GM12873 (cell line): ENCODE measurements at regions not wholly inside any gene's neighbourhood (a gene's known extent, or its start where the extent isn't known, plus 50 kb on each side); places are given as distances from the start of the nearest gene placed in this dataset.

Experiments used
- CTCF ChIP-seq: IDR thresholded peaks from 2 replicates; pipeline ENCODE4 v1.5.1; 2012; ENCODE audit warnings: low read depth, mild to moderate bottlenecking, moderate library complexity, low read length, control low read depth; ENCODE audit not compliant: insufficient read depth; ENCODE audit errors: missing control alignments

DNA sequence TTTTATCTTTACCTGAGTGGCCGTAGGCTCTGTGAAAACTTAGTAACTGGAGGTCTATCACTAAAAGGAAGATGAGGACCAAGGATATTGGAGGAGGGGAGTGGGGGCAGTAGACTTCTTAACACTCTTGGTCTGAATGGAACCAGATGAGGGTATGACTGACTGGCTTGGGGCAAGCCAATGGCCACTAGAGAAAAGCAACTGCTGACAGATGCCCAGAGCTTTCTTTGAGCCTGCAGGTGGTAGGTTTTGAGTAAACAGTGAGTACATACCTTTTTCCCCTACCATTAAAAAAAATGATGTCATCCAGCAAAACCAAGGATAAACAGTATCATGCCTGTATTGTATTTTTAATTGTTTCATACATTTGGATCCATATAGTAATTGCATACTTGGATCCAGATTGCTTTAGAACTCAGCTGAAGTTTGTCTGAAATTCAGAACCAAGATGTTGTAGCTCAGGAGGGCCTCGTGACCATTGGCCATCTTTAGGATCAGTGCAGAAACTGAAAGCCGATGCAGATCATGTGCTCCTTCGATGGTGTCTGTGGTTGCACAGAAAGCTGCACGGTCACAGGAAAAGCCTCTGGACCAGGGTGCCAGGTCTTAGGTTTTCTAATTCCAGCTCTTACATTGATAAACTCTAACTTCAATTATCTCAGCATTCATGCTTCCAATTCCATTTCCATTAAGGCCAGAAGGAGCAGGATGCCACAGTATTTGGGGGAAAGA, 131.0 kb downstream of the PDGFRA start:
- no peak for TF ChIP-seq CTCF

GRCh38 chr4:54363037-54363436, 133.9 kb downstream of the PDGFRA start:
- TF ChIP-seq CTCF: no peak

DNA sequence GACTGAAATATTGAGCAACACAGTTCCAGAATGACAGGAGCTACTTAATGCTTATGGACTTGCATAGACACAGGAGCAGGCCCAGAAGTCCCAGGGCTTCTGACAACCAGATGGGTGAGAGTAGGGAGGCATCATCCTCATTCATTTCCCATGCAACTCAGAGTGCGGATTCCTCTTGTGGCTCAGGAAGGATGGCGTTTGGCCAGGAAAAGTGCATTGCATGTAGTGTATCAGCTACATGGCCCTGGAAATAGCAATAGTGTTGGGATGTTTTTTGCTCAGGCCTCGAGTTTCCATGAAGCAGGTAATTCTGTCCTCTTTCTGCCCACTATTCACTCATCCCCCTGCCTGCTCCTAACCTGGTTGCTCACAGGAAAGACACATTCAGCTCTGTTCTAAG, 136.6 kb downstream of the PDGFRA start:
- TF ChIP-seq CTCF: no peak

DNA sequence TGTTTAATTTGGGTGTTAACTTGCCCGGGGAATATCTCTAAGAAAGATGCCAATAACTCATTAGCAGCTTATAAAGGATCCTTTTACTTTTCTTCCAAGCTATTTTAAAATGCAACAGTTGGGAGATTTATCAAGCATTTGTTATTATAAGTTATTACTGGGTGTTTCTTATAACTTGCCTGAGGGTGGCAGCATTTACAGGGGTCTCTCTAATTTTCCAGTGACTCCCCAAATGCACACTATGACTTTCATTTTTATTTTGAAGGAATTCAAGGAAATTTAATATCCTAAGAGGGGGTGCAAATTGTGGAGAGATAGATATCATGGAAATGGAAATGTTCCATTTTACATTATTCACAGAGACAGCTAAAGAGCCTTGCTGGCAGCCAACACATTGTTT, 138.0 kb downstream of the PDGFRA start:
- TF ChIP-seq CTCF: no peak

GRCh38 chr4:54368281-54369265, 139.5 kb downstream of the PDGFRA start:
- TF ChIP-seq CTCF: no peak

DNA sequence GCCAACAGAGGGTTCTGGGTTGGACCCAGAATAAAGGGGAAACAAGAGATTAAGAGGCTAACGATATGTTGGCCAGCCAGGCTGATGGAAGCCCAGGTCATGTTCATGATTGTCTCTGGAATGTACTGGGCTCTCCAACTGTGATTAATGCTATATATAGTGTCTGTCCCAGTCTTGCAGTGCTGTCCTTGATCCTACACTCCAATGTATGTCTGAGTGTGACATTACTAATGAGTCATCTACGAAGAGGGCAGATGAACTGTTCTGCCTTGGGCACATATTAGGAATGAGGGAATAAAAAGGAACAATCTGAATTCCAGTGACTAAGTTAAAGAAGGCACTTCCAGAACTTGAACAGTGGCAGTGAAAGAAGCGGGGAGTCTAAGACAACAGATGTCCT, 142.1 kb downstream of the PDGFRA start:
- TF ChIP-seq CTCF: no peak

- no peak for TF ChIP-seq CTCF
Measured at GRCh38 chr4:54372951-54373350, 143.9 kb downstream of the PDGFRA start.
